IMR-90 (cell line): ENCODE measurements at regions not wholly inside any gene's neighbourhood (a gene's known extent, or its start where the extent isn't known, plus 50 kb on each side); places are given as distances from the start of the nearest gene placed in this dataset.

ENCODE experiments used
- ATAC-seq: fragments of 200-7000 bp; cut with Tn5 transposase; 2 replicates; pipeline ENCODE4 v1.9.1; 2020; ENCODE audit warnings: low read depth, mild to moderate bottlenecking, moderate library complexity
- BruUV-seq: library from RNA; stranded (reverse); fragments of 400-500 nt; replicated peaks from 2 replicates; lab custom pipeline; 2021; lab: Mats Ljungman, UMichigan
- CTCF ChIA-PET: fragments of 300-600 bp; formaldehyde crosslinking; extraction: SDS; loops from one replicate; lab custom pipeline; 2021; ENCODE audit warnings: antibody characterized with exemption; lab: Yijun Ruan, JAX
- POLR2A ChIA-PET: fragments of 300-600 bp; sonication (Branson Sonifier 250); formaldehyde crosslinking; loops from one replicate; lab custom pipeline; 2022; ENCODE audit warnings: antibody characterized with exemption; ENCODE audit not compliant: unreplicated experiment; lab: Charles Lee
- DNase-seq: peaks from one replicate; pipeline ENCODE4 v3.0.0; 2013
- H2AFZ ChIP-seq: replicated peaks from 2 replicates; pipeline ENCODE3; 2013; ENCODE audit warnings: low read length, mild to moderate bottlenecking; ENCODE audit not compliant: poor library complexity
- H2AK5ac ChIP-seq: 2 replicates; pipeline ENCODE4 v1.6.1; 2013; ENCODE audit warnings: low read depth, low read length, inconsistent platforms
- H2AK9ac ChIP-seq: replicated peaks from 2 replicates; pipeline ENCODE3; 2013; ENCODE audit warnings: mild to moderate bottlenecking, low read depth, low read length, moderate library complexity; ENCODE audit not compliant: poor library complexity
- H2BK120ac ChIP-seq: 2 replicates; pipeline ENCODE4 v1.6.1; 2013; ENCODE audit warnings: low read depth, low read length, inconsistent platforms
- H2BK15ac ChIP-seq: 3 replicates; pipeline ENCODE4 v1.6.1; 2013; ENCODE audit warnings: low read depth, low read length, inconsistent platforms
- H2BK20ac ChIP-seq: 2 replicates; pipeline ENCODE4 v1.6.1; 2013; ENCODE audit warnings: low read depth, mild to moderate bottlenecking, inconsistent platforms, low read length, moderate library complexity
- H2BK5ac ChIP-seq: 2 replicates; pipeline ENCODE4 v1.6.1; 2013; ENCODE audit warnings: mild to moderate bottlenecking, low read depth, low read length, inconsistent platforms; ENCODE audit not compliant: poor library complexity, severe bottlenecking
- H3K14ac ChIP-seq: replicated peaks from 2 replicates; pipeline ENCODE4 v1.6.1; 2013; ENCODE audit warnings: low read depth, low read length, inconsistent platforms
- H3K18ac ChIP-seq: 2 replicates; pipeline ENCODE4 v1.6.1; 2013; ENCODE audit warnings: low read depth, low read length, control low read depth
- H3K23ac ChIP-seq: 2 replicates; pipeline ENCODE4 v1.6.1; 2013; ENCODE audit warnings: low read depth, low read length, inconsistent platforms
- H3K27ac ChIP-seq: 2 replicates; pipeline ENCODE4 v1.5.1; 2013; ENCODE audit warnings: mild to moderate bottlenecking, control low read depth, low read length; ENCODE audit not compliant: insufficient read depth
- H3K27me3 ChIP-seq: 2 replicates; pipeline ENCODE4 v1.6.1; 2013; ENCODE audit warnings: low read length; ENCODE audit not compliant: control insufficient read depth, insufficient read depth
- H3K36me3 ChIP-seq: 2 replicates; pipeline ENCODE4 v1.6.1; 2013; ENCODE audit warnings: low read length, mixed read lengths; ENCODE audit not compliant: control insufficient read depth, insufficient read depth
- H3K4ac ChIP-seq: 2 replicates; pipeline ENCODE4 v1.6.1; 2013; ENCODE audit warnings: low read depth, low read length, inconsistent platforms
- H3K4me1 ChIP-seq: 2 replicates; pipeline ENCODE4 v1.6.1; 2013; ENCODE audit warnings: low read length, mixed read lengths; ENCODE audit not compliant: control insufficient read depth, insufficient read depth
- H3K4me2 ChIP-seq: 2 replicates; pipeline ENCODE4 v1.6.1; 2013; ENCODE audit warnings: low read depth, mild to moderate bottlenecking, control low read depth, low read length, moderate library complexity
- H3K4me3 ChIP-seq: 2 replicates; pipeline ENCODE4 v1.5.1; 2013; ENCODE audit warnings: low read depth, mild to moderate bottlenecking, control low read depth, low read length, moderate library complexity; ENCODE audit not compliant: insufficient read depth
- H3K56ac ChIP-seq: 2 replicates; pipeline ENCODE4 v1.6.1; 2013; ENCODE audit warnings: low read length, inconsistent platforms; ENCODE audit not compliant: insufficient read depth; ENCODE audit errors: extremely low read depth
- H3K79me1 ChIP-seq, 2 experiments: 2 replicates each; pipeline ENCODE4 v1.6.1; 2013; ENCODE audit warnings: low read length in 2 of 2, inconsistent platforms in 1 of 2, low read depth in 1 of 2
- H3K9ac ChIP-seq: 2 replicates; pipeline ENCODE4 v1.6.1; 2013; ENCODE audit warnings: low read depth, low read length, control low read depth
- H3K9me1 ChIP-seq: 2 replicates; pipeline ENCODE4 v1.6.1; 2013; ENCODE audit warnings: low read length, inconsistent platforms; ENCODE audit not compliant: insufficient read depth
- H3K9me3 ChIP-seq: 2 replicates; pipeline ENCODE4 v1.6.1; 2013; ENCODE audit warnings: low read length; ENCODE audit not compliant: control insufficient read depth, insufficient read depth
- H4K20me1 ChIP-seq: 2 replicates; pipeline ENCODE4 v1.6.1; 2013; ENCODE audit warnings: low read length, inconsistent platforms; ENCODE audit not compliant: insufficient read depth
- H4K5ac ChIP-seq: 2 replicates; pipeline ENCODE4 v1.6.1; 2013; ENCODE audit warnings: mild to moderate bottlenecking, low read depth, low read length, control low read depth
- H4K8ac ChIP-seq, 2 experiments: 2 replicates each; pipeline ENCODE4 v1.6.1; 2013; ENCODE audit warnings: low read depth in 2 of 2, low read length in 2 of 2, control low read depth in 1 of 2, inconsistent platforms in 1 of 2
- H4K91ac ChIP-seq: 2 replicates; pipeline ENCODE4 v1.6.1; 2013; ENCODE audit warnings: low read depth, low read length, inconsistent platforms; ENCODE audit not compliant: insufficient read depth
- BHLHE40 ChIP-seq: fragments of 150-350 bp; IDR thresholded peaks from 2 replicates; pipeline ENCODE4 v1.6.1; 2016; ENCODE audit warnings: mild to moderate bottlenecking, low read depth, low read length
- RAD21 ChIP-seq: IDR thresholded peaks from 2 replicates; pipeline ENCODE4 v1.6.1; 2012; ENCODE audit warnings: low read length, improper control_type of control experiment
- WGBS, 2 experiments: methylation state at CpG; one replicate each; pipeline versions ENCODE4 v1.1.5 to v1.1.7; 2013; ENCODE audit warnings: missing lambda C conversion rate in 2 of 2; ENCODE audit not compliant: insufficient read length in 1 of 2; ENCODE audit errors: extremely low coverage in 2 of 2; 5-methylcytosine and 5-hydroxymethylcytosine counted together
- dilution Hi-C: fragments of 300-500 bp; cut with HindIII; formaldehyde crosslinking; loops from one replicate; pipeline ENCODE4 v1.14.3; 2018; ENCODE audit warnings: low sequenced_read_pairs; ENCODE audit not compliant: unreplicated experiment
- in situ Hi-C: fragments of 300-500 bp; cut with MboI; formaldehyde crosslinking; loops from 3 replicates; pipeline ENCODE4 v1.14.3; 2019; ENCODE audit warnings: low sequenced_read_pairs, inconsistent platforms, mixed read lengths
- intact Hi-C: fragments of 100-400 bp; cut with micrococcal nuclease; formaldehyde crosslinking; loops from 2 replicates; pipeline ENCODE4 v1.10.0; 2022
- TF ChIP-seq, protein P1 (sequence below): fragments of 150-350 bp; IDR thresholded peaks from 2 replicates; pipeline ENCODE4 v1.6.1; 2017; ENCODE audit warnings: mild to moderate bottlenecking, antibody characterized with exemption, low read length, low read depth

GRCh38 chr9:89799221-89799620 lies 194.4 kb downstream of the GADD45G start:
- H3K9me1 ChIP-seq, result no peaks in the 10 kb centered on the region
- in situ Hi-C loops (no loop called here), intact Hi-C loops (no loop called here), dilution Hi-C loops (no loop called here)
- H2BK5ac ChIP-seq, result no peak overlapping the region
- H2AFZ ChIP-seq, result no peak overlapping the region
- no peaks in the 10 kb centered on the region for H3K79me1 ChIP-seq
- no peaks in the 10 kb centered on the region for H3K4me1 ChIP-seq
- no peaks in the 10 kb centered on the region for H3K9me3 ChIP-seq
- no peak overlapping the region for H3K14ac ChIP-seq
- H4K5ac ChIP-seq, result no peak overlapping the region
- no peak overlapping the region for H3K18ac ChIP-seq
- no peak overlapping the region for H3K4me3 ChIP-seq
- TF ChIP-seq RAD21 (no peak), BHLHE40 (no peak)
- TF ChIP-seq, protein P1, sequence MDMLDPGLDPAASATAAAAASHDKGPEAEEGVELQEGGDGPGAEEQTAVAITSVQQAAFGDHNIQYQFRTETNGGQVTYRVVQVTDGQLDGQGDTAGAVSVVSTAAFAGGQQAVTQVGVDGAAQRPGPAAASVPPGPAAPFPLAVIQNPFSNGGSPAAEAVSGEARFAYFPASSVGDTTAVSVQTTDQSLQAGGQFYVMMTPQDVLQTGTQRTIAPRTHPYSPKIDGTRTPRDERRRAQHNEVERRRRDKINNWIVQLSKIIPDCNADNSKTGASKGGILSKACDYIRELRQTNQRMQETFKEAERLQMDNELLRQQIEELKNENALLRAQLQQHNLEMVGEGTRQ, result no peak
- ChIA-PET POLR2A (no interaction called here), CTCF (no interaction called here)
- H2BK15ac ChIP-seq, result no peak overlapping the region
- no peak for DNase-seq
- H3K9ac ChIP-seq, result no peak overlapping the region
- no peak overlapping the region for H4K8ac ChIP-seq
- no peaks in the 10 kb centered on the region; the same call in 1 of the 2 replicates for H3K27me3 ChIP-seq
- H3K23ac ChIP-seq, result no peak overlapping the region
- H2BK120ac ChIP-seq, result no peak overlapping the region
- no peak overlapping the region for H3K27ac ChIP-seq
- H2BK20ac ChIP-seq, result no peak overlapping the region
- no TSS peak for BruUV-seq
- no peak overlapping the region for H2AK9ac ChIP-seq
- H4K91ac ChIP-seq, result no peak overlapping the region
- H4K20me1 ChIP-seq, result no peaks in the 10 kb centered on the region
- ATAC-seq, result no peak
- H3K4me2 ChIP-seq, result no peak overlapping the region
- no CpG with 5 or more reads among the region's 7 CpGs for WGBS, 2 experiments
- H3K4ac ChIP-seq, result no peak overlapping the region
- no peaks in the 10 kb centered on the region for H3K36me3 ChIP-seq
- no peak overlapping the region for H3K56ac ChIP-seq
- no peak overlapping the region for H2AK5ac ChIP-seq
